K562 (cell line): ENCODE measurements at regions not wholly inside any gene's neighbourhood (a gene's known extent, or its start where the extent isn't known, plus 50 kb on each side); places are given as distances from the start of the nearest gene placed in this dataset.

Source experiments
- CTCF ChIP-seq, 3 experiments: IDR thresholded peaks in 2 of 3; conservative IDR thresholded peaks in 1 of 3; 2 replicates each; pipeline ENCODE4 v1.5.1; 2011 to 2012; ENCODE audit warnings: low read length in 3 of 3, mild to moderate bottlenecking in 3 of 3, control low read depth in 2 of 3, improper control_type of control experiment in 1 of 3, inconsistent platforms in 1 of 3, low read depth in 1 of 3, mixed read lengths in 1 of 3, moderate library complexity in 1 of 3; ENCODE audit not compliant: insufficient read depth in 2 of 3
- ELF1 ChIP-seq: fragments of 200-800 bp; sonication (Bioruptor generic); IDR thresholded peaks from 2 replicates; pipeline ENCODE4 v1.6.1; 2016; ENCODE audit warnings: missing genetic modification characterization, missing compliant biosample characterization
- ETV5 ChIP-seq: sonication (generic); formaldehyde crosslinking; IDR thresholded peaks from 2 replicates; pipeline ENCODE4 v1.4.0; 2020; ENCODE audit warnings: low read depth, mild to moderate bottlenecking, missing genetic modification reagents
- HNRNPK ChIP-seq: fragments of 200-400 bp; formaldehyde crosslinking; IDR thresholded peaks from one replicate; pipeline ENCODE4 v1.6.1; 2018; ENCODE audit warnings: mild to moderate bottlenecking, low read depth, low read length; ENCODE audit not compliant: poor library complexity, severe bottlenecking
- IRF9 ChIP-seq: fragments of 450-650 bp; IDR thresholded peaks from 2 replicates; pipeline ENCODE4 v1.6.1; 2016; ENCODE audit warnings: missing biosample characterization, missing genetic modification characterization
- MTF1 ChIP-seq: fragments of 250-450 bp; sonication (Bioruptor Pico); IDR thresholded peaks from 2 replicates; pipeline ENCODE4 v1.9.0; 2021; ENCODE audit warnings: moderate library complexity, mild to moderate bottlenecking, inconsistent platforms, borderline replicate concordance
- MXI1 ChIP-seq: IDR thresholded peaks from 2 replicates; pipeline ENCODE4 v1.6.1; 2011; ENCODE audit warnings: low read depth, mild to moderate bottlenecking, improper control_type of control experiment, low read length
- NFYB ChIP-seq: IDR thresholded peaks from 2 replicates; pipeline ENCODE4 v1.6.1; 2011; ENCODE audit warnings: mild to moderate bottlenecking, moderate library complexity; ENCODE audit not compliant: insufficient read length; ENCODE audit errors: extremely low read depth
- NR2F6 ChIP-seq: fragments of 450-650 bp; formaldehyde crosslinking; IDR thresholded peaks from 2 replicates; pipeline ENCODE4 v1.4.0; 2020; ENCODE audit warnings: mild to moderate bottlenecking
- NUFIP1 ChIP-seq: fragments of 450-650 bp; IDR thresholded peaks from 2 replicates; pipeline ENCODE4 v1.6.1; 2018; ENCODE audit not compliant: partially characterized antibody
- RNF2 ChIP-seq: sonication (generic); IDR thresholded peaks from 2 replicates; pipeline ENCODE4 v1.6.1; 2016
- SETDB1 ChIP-seq: IDR thresholded peaks from one replicate; pipeline ENCODE4 v1.6.1; 2012; ENCODE audit warnings: low read length, control low read depth, inconsistent platforms
- ZNF224 ChIP-seq: sonication (generic); formaldehyde crosslinking; IDR thresholded peaks from 2 replicates; pipeline ENCODE4 v1.8.0; 2022; ENCODE audit warnings: mild to moderate bottlenecking, missing genetic modification reagents

GRCh38 chr7:69189406-69189805 is 408.9 kb upstream of the AUTS2 start:
- no peak for TF ChIP-seq SETDB1
- no peak for TF ChIP-seq ZNF224 (CRISPR knock-in tag)
- TF ChIP-seq MTF1, result no peak
- TF ChIP-seq HNRNPK, result no peak
- TF ChIP-seq RNF2, result no peak
- no peak for TF ChIP-seq CTCF (IDR thresholded peaks at IDR 0.05 in 2 of 3, conservative IDR thresholded peaks at IDR 0.05 in 1 of 3; ENCODE audit: insufficient read depth in 2 of 3, low read depth in 1 of 3, low read length in 3 of 3)
- TF ChIP-seq IRF9 (tag), result no peak
- no peak for TF ChIP-seq ETV5
- no peak for TF ChIP-seq MXI1
- no peak for TF ChIP-seq NR2F6 (CRISPR knock-in tag)
- no peak for TF ChIP-seq NFYB
- no peak for TF ChIP-seq NUFIP1
- TF ChIP-seq ELF1 (tag), result no peak
